ENCODE measurements at regions not wholly inside any gene's neighbourhood (a gene's known extent, or its start where the extent isn't known, plus 50 kb on each side); places are given as distances from the start of the nearest gene placed in this dataset.
"Not testable (repeated sequence)": the region's sequence is repeated elsewhere in the genome, so short reads cannot be mapped to it uniquely, and the experiment has no call there.

DNA sequence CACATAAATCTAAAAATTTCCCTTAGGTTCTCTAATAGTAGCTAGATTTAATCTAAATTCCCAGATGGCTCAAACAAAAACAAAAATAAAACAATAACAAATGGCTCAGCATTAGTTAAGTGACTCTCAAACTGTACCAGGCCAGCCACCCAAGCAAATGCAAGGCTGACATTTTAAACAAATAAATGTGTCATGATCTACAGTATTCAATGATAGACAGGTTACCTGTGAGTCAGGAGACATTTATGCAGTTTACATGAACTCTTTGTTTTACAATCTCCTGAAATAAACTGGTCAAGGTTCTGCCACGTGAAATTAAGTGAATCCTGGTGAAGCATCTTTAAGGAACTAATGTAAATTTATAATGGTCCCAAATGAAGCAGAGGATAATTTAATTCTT is 580.2 kb upstream of the PTPRD start:
- ATAC-seq (ENCODE audit: low FRiP score) (no peak), DNase-seq (no peak)
- peaks cover 3% of the 10 kb centered on the region for H3K9me3 ChIP-seq (ENCODE audit: control insufficient read depth, low read length)
- H3K27me3 ChIP-seq (ENCODE audit: control insufficient read depth in 1 of 2, insufficient read depth in 2 of 2, low read length in 1 of 2), result no peaks in the 10 kb centered on the region
- intact Hi-C loops (cut with DNase I), result no loop called here
- no peak overlapping the region for H3K27ac ChIP-seq (ENCODE audit: low read depth in 1 of 2, low read length in 2 of 2)
- no peaks in the 10 kb centered on the region for H3K36me3 ChIP-seq (ENCODE audit: control insufficient read depth in 1 of 2, insufficient read depth in 2 of 2, low read length in 1 of 2)
- H3K4me3 ChIP-seq (ENCODE audit: low read length in 2 of 2), result no peak overlapping the region
- no peaks in the 10 kb centered on the region for H3K4me1 ChIP-seq (ENCODE audit: control insufficient read depth in 1 of 2, insufficient read depth in 2 of 2, low read length in 2 of 2)
- WGBS, 2 donors, result 66 to 69% methylated on average over 1 of the region's 1 CpG

DNA sequence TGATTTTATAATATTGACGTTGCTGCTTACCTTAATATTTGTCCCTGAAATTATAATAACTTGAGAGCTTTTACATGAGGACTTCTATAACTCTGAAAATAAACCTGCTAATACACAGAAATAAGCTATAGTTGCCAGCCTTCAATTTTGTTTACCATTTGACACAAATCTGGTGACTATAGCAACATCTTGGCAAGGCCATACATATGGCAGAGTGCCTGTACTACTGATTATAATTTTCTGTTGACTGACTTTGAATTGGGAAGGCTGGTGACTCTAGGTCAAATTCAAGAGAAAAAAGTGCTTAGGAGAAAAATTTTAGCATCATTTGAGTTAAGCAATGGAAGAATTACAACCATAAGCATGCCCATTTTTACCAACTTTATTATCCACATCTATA is 581.4 kb upstream of the PTPRD start:
- WGBS, 2 donors, result 85 to 88% methylated on average over 1 of the region's 1 CpG
- Histone ChIP-seq H3K27ac (ENCODE audit: low read depth in 1 of 2, low read length in 2 of 2) (no peak overlapping the region), H3K9me3 (ENCODE audit: control insufficient read depth, low read length) (no peaks in the 10 kb centered on the region), H3K36me3 (ENCODE audit: control insufficient read depth in 1 of 2, insufficient read depth in 2 of 2, low read length in 1 of 2) (no peaks in the 10 kb centered on the region), H3K4me3 (ENCODE audit: low read length in 2 of 2) (no peak overlapping the region), H3K27me3 (ENCODE audit: control insufficient read depth in 1 of 2, insufficient read depth in 2 of 2, low read length in 1 of 2) (no peaks in the 10 kb centered on the region), H3K4me1 (ENCODE audit: control insufficient read depth in 1 of 2, insufficient read depth in 2 of 2, low read length in 2 of 2) (no peaks in the 10 kb centered on the region)
- intact Hi-C loops (cut with DNase I), result no loop called here
- ATAC-seq (ENCODE audit: low FRiP score), result no peak
- DNase-seq, result no peak

DNA sequence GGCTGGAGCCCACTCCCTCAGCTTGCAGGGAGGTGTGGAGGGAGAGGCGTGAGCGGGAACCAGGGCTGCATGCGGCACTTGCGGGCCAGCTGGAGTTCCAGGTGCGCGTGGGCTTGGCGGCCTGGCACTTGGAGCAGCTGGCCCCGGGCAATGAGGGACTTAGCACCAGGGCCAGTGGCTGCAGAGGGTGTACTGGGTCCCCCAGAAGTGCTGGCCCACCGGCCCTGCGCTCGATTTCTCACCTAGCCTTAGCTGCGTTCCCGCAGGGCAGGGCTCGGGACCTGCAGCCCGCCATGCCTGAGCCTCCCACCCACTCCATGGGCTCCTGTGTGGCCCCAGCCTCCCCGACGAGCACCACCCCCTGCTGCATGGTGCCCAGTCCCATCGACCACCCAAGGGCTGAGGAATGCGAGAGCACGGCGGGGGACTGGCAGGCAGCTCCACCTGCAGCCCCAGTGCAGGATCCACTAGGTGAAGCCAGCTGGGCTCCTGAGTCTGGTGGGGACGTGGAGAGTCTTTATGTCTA is 584.1 kb upstream of the PTPRD start:
- DNase-seq; ATAC-seq (ENCODE audit: low FRiP score); H3K27me3 ChIP-seq (ENCODE audit: control insufficient read depth in 1 of 2, insufficient read depth in 2 of 2, low read length in 1 of 2); H3K9me3 ChIP-seq (ENCODE audit: control insufficient read depth, low read length); H3K27ac ChIP-seq (ENCODE audit: low read depth in 1 of 2, low read length in 2 of 2); H3K36me3 ChIP-seq (ENCODE audit: control insufficient read depth in 1 of 2, insufficient read depth in 2 of 2, low read length in 1 of 2); intact Hi-C loops (cut with DNase I); H3K4me3 ChIP-seq (ENCODE audit: low read length in 2 of 2); H3K4me1 ChIP-seq (ENCODE audit: control insufficient read depth in 1 of 2, insufficient read depth in 2 of 2, low read length in 2 of 2): not testable (repeated sequence)
- 93% methylated on average over 19 to 22 of the region's 22 CpGs for WGBS, 2 donors

DNA sequence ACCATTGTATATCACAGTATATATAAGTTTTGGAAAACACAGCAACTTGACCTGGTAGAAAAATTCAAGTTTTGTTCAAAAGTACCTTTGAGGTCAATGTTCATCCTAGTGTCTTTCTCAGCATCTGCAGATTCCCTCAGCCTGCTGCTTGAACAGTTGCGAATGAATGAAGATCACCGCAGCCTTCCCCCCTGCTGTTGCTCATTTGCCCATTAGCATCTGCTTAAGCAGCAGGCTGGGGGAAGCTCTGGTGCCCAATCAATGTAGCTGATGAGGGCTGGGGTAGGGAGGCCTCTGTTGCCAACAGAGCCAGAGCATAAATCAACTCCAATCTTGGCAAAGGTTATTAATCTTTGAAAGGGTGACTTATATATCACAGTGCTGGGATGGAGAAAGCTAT is 586.5 kb upstream of the PTPRD start:
- no peaks in the 10 kb centered on the region for H3K4me1 ChIP-seq (ENCODE audit: control insufficient read depth in 1 of 2, insufficient read depth in 2 of 2, low read length in 2 of 2)
- no peaks in the 10 kb centered on the region for H3K36me3 ChIP-seq (ENCODE audit: control insufficient read depth in 1 of 2, insufficient read depth in 2 of 2, low read length in 1 of 2)
- intact Hi-C loops (cut with DNase I), result no loop called here
- ATAC-seq (ENCODE audit: low FRiP score) (no peak), DNase-seq (no peak)
- H3K27me3 ChIP-seq (ENCODE audit: control insufficient read depth in 1 of 2, insufficient read depth in 2 of 2, low read length in 1 of 2), result no peaks in the 10 kb centered on the region
- H3K4me3 ChIP-seq (ENCODE audit: low read length in 2 of 2), result no peak overlapping the region
- no peaks in the 10 kb centered on the region for H3K9me3 ChIP-seq (ENCODE audit: control insufficient read depth, low read length)
- WGBS, 2 donors, result 59 to 68% methylated on average over 2 of the region's 2 CpGs
- no peak overlapping the region for H3K27ac ChIP-seq (ENCODE audit: low read depth in 1 of 2, low read length in 2 of 2)

DNA sequence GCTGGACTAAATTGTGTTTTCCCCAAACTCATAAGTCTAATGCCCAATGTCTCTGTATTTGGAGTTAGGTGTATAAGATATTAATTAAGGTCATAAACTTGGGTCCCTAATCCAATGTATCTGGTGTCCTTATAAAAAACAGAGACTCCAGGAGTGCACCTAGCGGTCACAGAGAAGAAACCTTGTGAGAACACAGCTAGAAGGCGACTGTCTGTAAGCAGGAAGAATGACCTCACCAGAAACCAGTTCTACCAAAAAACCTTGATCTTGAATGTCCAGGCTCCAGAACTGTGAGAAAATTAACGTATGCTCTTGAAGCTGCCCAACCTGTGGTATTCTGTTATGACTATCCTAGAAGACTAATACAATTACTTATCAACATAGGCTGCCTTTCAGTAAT is 591.7 kb upstream of the PTPRD start:
- Histone ChIP-seq H3K36me3 (ENCODE audit: control insufficient read depth in 1 of 2, insufficient read depth in 2 of 2, low read length in 1 of 2) (no peaks in the 10 kb centered on the region), H3K27ac (ENCODE audit: low read depth in 1 of 2, low read length in 2 of 2) (no peak overlapping the region), H3K4me1 (ENCODE audit: control insufficient read depth in 1 of 2, insufficient read depth in 2 of 2, low read length in 2 of 2) (no peaks in the 10 kb centered on the region), H3K27me3 (ENCODE audit: control insufficient read depth in 1 of 2, insufficient read depth in 2 of 2, low read length in 1 of 2) (no peaks in the 10 kb centered on the region), H3K4me3 (ENCODE audit: low read length in 2 of 2) (no peak overlapping the region), H3K9me3 (ENCODE audit: control insufficient read depth, low read length) (no peaks in the 10 kb centered on the region)
- no peak for ATAC-seq (ENCODE audit: low FRiP score)
- WGBS, 2 donors, result 79 to 81% methylated on average over 3 of the region's 3 CpGs
- intact Hi-C loops (cut with DNase I), result no loop called here
- DNase-seq, result no peak

DNA sequence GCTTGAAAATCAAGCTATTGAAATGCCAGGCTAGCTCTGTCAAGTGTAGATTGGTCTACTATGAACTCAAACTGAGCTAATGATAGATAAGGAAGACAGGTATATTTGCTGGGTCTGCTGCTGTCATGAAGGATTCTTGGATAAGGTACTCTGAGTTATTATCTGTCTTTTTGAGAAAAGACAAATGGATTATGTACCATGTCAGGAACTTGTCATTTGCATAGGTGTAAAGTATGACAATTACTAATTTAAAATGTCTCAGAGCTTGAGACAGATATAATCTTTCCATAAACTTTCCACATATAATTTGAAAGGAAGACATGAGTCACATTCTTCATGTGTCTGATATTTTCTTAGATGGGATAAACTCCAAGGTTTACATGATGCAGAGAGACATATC is 594.1 kb upstream of the PTPRD start:
- Histone ChIP-seq H3K4me3 (ENCODE audit: low read length in 2 of 2) (no peak overlapping the region), H3K27ac (ENCODE audit: low read depth in 1 of 2, low read length in 2 of 2) (no peak overlapping the region), H3K9me3 (ENCODE audit: control insufficient read depth, low read length) (no peaks in the 10 kb centered on the region), H3K4me1 (ENCODE audit: control insufficient read depth in 1 of 2, insufficient read depth in 2 of 2, low read length in 2 of 2) (no peaks in the 10 kb centered on the region), H3K27me3 (ENCODE audit: control insufficient read depth in 1 of 2, insufficient read depth in 2 of 2, low read length in 1 of 2) (no peaks in the 10 kb centered on the region), H3K36me3 (ENCODE audit: control insufficient read depth in 1 of 2, insufficient read depth in 2 of 2, low read length in 1 of 2) (no peaks in the 10 kb centered on the region)
- intact Hi-C loops (cut with DNase I), result no loop called here
- ATAC-seq (ENCODE audit: low FRiP score), result no peak
- DNase-seq, result no peak

DNA sequence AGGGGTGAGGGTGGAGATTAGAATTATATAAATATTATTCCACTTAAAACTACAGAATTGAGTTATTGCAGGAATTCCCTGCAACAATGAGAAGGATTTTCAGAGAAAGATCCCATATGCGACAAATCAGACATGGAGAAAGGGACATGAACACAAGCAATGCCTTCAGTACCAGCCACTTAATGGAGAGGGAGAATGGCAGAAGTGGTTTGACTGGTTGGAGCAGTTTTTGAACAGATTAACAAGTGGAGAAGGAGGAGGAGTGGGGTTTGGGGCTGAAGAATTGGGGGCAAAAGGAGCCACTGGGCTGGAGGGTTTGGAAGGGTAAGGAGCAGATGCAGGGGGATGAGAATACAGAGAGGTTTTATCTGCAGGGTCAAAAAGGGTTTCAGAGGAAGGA is 620.9 kb upstream of the PTPRD start:
- no peak overlapping the region for H3K4me3 ChIP-seq (ENCODE audit: low read length in 2 of 2)
- intact Hi-C loops (cut with DNase I), result loop anchor here in 1 of 2 donors (10.0 kb wide), 1 partner anchor 49 kb away; no protein-coding TSS in a partner anchor
- no peaks in the 10 kb centered on the region for H3K27me3 ChIP-seq (ENCODE audit: control insufficient read depth in 1 of 2, insufficient read depth in 2 of 2, low read length in 1 of 2)
- ATAC-seq (ENCODE audit: low FRiP score) (no peak), DNase-seq (no peak)
- H3K27ac ChIP-seq (ENCODE audit: low read depth in 1 of 2, low read length in 2 of 2), result no peak overlapping the region
- no peaks in the 10 kb centered on the region for H3K36me3 ChIP-seq (ENCODE audit: control insufficient read depth in 1 of 2, insufficient read depth in 2 of 2, low read length in 1 of 2)
- H3K4me1 ChIP-seq (ENCODE audit: control insufficient read depth in 1 of 2, insufficient read depth in 2 of 2, low read length in 2 of 2), result no peaks in the 10 kb centered on the region
- WGBS, 2 donors, result 89 to 100% methylated on average over 1 of the region's 1 CpG
- no peaks in the 10 kb centered on the region for H3K9me3 ChIP-seq (ENCODE audit: control insufficient read depth, low read length)

DNA sequence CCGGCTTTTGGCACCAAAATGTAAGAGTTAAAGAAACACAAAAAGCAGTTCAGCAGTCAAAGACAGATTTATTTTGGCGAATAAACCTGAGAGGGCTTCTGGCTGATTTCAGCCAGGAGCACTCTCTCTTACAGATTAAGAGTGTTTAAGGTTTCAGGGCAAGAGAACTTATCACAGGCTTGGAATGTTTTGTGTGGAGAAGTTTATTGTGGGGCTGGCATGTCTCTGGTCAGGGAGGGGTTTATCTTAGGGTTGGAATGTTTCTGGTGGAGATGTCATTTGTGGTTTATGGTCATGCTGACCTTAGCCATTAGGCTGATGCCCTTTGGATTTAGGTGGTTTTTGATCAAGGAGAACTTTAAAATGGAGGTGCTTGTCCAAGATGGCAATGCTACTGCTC is 622.3 kb upstream of the PTPRD start:
- Histone ChIP-seq H3K4me3 (ENCODE audit: low read length in 2 of 2) (no peak overlapping the region), H3K4me1 (ENCODE audit: control insufficient read depth in 1 of 2, insufficient read depth in 2 of 2, low read length in 2 of 2) (no peaks in the 10 kb centered on the region), H3K36me3 (ENCODE audit: control insufficient read depth in 1 of 2, insufficient read depth in 2 of 2, low read length in 1 of 2) (no peaks in the 10 kb centered on the region), H3K27me3 (ENCODE audit: control insufficient read depth in 1 of 2, insufficient read depth in 2 of 2, low read length in 1 of 2) (no peaks in the 10 kb centered on the region), H3K9me3 (ENCODE audit: control insufficient read depth, low read length) (no peaks in the 10 kb centered on the region), H3K27ac (ENCODE audit: low read depth in 1 of 2, low read length in 2 of 2) (no peak overlapping the region)
- intact Hi-C loops (cut with DNase I), result loop anchor here in 1 of 2 donors (10.0 kb wide), 1 partner anchor 50 kb away; no protein-coding TSS in a partner anchor
- WGBS, 2 donors, result 32 to 36% methylated on average over 2 of the region's 2 CpGs
- ATAC-seq (ENCODE audit: low FRiP score) (no peak), DNase-seq (no peak)

DNA sequence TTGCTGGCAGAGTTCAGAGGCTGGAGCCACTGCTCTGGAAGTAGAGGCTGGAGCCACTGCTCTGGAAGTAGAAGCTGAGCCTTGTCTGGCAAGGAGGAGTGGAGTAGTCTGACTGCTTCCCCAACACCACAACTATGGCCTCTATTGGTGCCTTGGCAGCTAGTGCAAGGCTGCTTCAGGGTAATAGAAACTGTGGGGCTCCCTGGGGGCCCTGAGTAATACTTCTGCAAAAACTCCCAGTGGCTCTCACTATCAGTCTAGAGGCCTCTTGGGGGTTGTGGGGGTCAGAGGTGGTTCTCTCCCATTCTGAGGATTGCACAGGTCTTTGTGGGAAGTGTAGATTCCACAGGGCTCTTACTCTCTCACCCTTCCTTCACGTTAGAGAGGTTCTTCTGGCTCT is 629.0 kb upstream of the PTPRD start:
- H3K4me3 ChIP-seq (ENCODE audit: low read length in 2 of 2), result no peak overlapping the region
- intact Hi-C loops (cut with DNase I), result no loop called here
- no peak for DNase-seq
- ATAC-seq (ENCODE audit: low FRiP score), result no peak
- no peaks in the 10 kb centered on the region for H3K36me3 ChIP-seq (ENCODE audit: control insufficient read depth in 1 of 2, insufficient read depth in 2 of 2, low read length in 1 of 2)
- no peaks in the 10 kb centered on the region for H3K27me3 ChIP-seq (ENCODE audit: control insufficient read depth in 1 of 2, insufficient read depth in 2 of 2, low read length in 1 of 2)
- WGBS, 2 donors, result 0 to 54% methylated on average over 1 of the region's 1 CpG
- H3K4me1 ChIP-seq (ENCODE audit: control insufficient read depth in 1 of 2, insufficient read depth in 2 of 2, low read length in 2 of 2), result no peaks in the 10 kb centered on the region
- no peak overlapping the region for H3K27ac ChIP-seq (ENCODE audit: low read depth in 1 of 2, low read length in 2 of 2)
- H3K9me3 ChIP-seq (ENCODE audit: control insufficient read depth, low read length), result no peaks in the 10 kb centered on the region
